NB4 (cell line): ENCODE measurements at regions not wholly inside any gene's neighbourhood (a gene's known extent, or its start where the extent isn't known, plus 50 kb on each side); places are given as distances from the start of the nearest gene placed in this dataset.

Experiments
- POLR2A ChIP-seq: IDR thresholded peaks from 2 replicates; pipeline ENCODE4 v1.6.1; 2011; ENCODE audit warnings: mild to moderate bottlenecking; ENCODE audit not compliant: insufficient read length; ENCODE audit errors: extremely low read depth
- TF ChIP-seq, protein P1 (sequence below): IDR thresholded peaks from one replicate; pipeline ENCODE4 v1.5.1; 2012; ENCODE audit warnings: low read depth, low read length

DNA sequence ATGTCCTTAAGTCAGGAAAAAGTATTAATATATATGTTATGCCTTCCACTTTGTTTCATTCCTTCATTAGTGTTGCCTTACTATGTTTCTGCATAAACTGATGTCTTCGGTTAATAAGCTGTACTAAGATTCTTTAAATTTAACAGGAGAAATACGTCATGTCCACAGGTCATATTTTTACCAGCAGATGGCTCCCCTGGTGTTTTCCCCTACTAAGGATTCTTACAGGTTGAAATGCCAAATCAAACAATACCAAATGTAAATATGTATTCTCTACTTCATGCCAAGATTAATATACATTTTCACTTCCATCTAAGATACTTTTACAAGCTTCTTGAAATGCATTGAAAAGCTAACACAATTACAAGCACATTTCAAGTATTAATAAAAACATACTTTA is 1602.1 kb downstream of the SI start:
- TF ChIP-seq POLR2A: no peak
- TF ChIP-seq, protein P1, sequence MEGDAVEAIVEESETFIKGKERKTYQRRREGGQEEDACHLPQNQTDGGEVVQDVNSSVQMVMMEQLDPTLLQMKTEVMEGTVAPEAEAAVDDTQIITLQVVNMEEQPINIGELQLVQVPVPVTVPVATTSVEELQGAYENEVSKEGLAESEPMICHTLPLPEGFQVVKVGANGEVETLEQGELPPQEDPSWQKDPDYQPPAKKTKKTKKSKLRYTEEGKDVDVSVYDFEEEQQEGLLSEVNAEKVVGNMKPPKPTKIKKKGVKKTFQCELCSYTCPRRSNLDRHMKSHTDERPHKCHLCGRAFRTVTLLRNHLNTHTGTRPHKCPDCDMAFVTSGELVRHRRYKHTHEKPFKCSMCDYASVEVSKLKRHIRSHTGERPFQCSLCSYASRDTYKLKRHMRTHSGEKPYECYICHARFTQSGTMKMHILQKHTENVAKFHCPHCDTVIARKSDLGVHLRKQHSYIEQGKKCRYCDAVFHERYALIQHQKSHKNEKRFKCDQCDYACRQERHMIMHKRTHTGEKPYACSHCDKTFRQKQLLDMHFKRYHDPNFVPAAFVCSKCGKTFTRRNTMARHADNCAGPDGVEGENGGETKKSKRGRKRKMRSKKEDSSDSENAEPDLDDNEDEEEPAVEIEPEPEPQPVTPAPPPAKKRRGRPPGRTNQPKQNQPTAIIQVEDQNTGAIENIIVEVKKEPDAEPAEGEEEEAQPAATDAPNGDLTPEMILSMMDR: no peak
